ENCODE measurements at regions not wholly inside any gene's neighbourhood (a gene's known extent, or its start where the extent isn't known, plus 50 kb on each side); places are given as distances from the start of the nearest gene placed in this dataset.

DNA sequence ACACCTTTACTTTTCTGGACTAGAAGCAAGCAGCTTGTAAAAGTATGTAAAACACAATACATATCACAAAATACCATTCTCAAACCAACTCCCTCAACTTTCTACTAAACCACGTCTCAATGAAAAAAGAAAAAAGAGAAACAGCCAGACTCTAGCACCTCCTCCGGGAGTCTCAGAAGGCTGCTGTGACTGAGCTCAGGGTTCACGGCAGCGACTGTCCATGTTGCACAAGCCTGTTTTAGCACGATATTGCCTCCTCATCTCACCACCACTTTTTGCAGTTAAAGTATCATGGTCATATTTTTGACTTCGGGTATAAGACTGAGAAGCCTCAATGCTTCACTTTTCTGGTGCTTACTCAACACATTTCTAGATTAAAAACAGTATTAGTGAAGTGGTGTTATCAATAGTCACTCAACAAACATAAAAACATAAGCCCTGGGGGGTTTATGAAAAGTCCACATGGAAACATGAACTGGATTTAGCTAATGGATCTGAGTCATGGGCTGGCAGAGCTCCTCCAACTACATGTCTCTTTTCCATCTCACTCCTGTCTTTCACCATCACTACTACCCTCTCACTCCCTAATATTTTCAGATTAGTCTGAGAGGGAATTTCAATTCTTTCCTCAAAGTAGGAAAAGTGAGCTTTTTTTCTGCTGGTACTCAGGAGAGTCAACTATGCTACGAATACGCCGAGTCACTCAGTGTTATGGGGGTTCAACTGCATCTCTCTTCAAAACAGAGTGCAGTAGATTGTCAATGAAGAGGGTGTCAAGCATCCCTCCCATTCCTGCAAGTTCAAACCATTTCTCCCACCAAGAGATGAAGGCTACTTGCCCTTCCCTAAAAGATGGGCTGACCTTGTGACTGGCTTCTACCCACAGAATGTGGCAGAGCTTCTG lies 113.7 kb downstream of the OSR1 start:
- no peak for FAIRE-seq
- no peak for TF ChIP-seq CTCF (IDR thresholded peaks at IDR 0.05; ENCODE audit: insufficient read depth, missing control alignments)
- no peak for DNase-seq (ENCODE audit: insufficient read length, low spot score)

- FAIRE-seq (no peak), DNase-seq (ENCODE audit: insufficient read length, low spot score) (no peak)
- no peak for TF ChIP-seq CTCF (IDR thresholded peaks at IDR 0.05; ENCODE audit: insufficient read depth, missing control alignments)
Measured at GRCh38 chr2:19238440-19239060, 119.9 kb downstream of the OSR1 start.

GRCh38 chr2:19235308-19235707 lies 123.1 kb downstream of the OSR1 start:
- no peak for TF ChIP-seq CTCF (IDR thresholded peaks at IDR 0.05; ENCODE audit: insufficient read depth, missing control alignments)
- DNase-seq (ENCODE audit: insufficient read length, low spot score) (no peak), FAIRE-seq (no peak)

GRCh38 chr2:19232312-19232711 lies 126.1 kb downstream of the OSR1 start:
- no peak for DNase-seq (ENCODE audit: insufficient read length, low spot score)
- no peak for TF ChIP-seq CTCF (IDR thresholded peaks at IDR 0.05; ENCODE audit: insufficient read depth, missing control alignments)
- FAIRE-seq = no peak

DNA sequence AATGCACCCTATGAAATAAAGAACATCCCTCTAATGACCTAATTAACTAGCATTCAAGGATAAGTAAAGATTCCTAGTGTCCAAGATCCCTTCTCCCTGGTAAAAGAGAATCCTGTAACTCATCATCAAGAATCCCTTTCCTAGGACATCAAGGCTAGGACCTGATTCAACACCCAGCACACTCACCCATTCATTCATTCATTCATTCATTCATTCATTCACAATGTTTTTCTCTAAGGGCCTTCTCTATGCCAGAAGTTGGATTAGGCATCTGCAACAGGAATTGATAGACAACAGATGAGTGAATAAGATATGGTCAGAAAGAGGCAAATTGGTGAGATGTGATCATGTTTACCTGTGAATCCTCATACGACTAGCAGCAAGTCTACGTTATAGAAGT lies 126.8 kb downstream of the OSR1 start:
- no peak for TF ChIP-seq CTCF (IDR thresholded peaks at IDR 0.05; ENCODE audit: insufficient read depth, missing control alignments)
- FAIRE-seq = no peak
- no peak for DNase-seq (ENCODE audit: insufficient read length, low spot score)

DNA sequence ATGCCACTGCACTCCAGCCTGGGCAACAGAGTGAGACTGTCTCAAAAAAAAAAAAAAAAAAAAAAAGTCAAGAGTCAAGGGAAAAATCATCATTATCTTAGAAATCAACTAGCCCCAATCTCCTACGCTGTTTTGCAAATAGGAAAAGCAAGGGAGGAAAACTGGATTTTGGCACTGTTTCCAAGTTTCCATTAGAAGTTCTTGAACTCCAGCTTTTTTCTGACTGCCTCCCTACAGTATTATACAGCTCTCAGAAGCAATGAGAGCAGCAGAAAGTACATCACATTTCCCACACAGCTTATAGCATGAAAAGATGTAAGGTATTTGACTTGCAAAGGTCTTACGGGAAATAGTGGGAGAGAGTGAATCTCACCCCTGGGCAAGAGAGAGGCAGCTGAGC lies 127.8 kb downstream of the OSR1 start:
- no peak for DNase-seq (ENCODE audit: insufficient read length, low spot score)
- no peak for FAIRE-seq
- TF ChIP-seq CTCF (IDR thresholded peaks at IDR 0.05; ENCODE audit: insufficient read depth, missing control alignments) = no peak

- no peak for FAIRE-seq
- TF ChIP-seq CTCF (IDR thresholded peaks at IDR 0.05; ENCODE audit: insufficient read depth, missing control alignments) = peak; percentile 16
- DNase-seq (ENCODE audit: insufficient read length, low spot score) = no peak
Measured at GRCh38 chr2:19228715-19229114, 129.7 kb downstream of the OSR1 start.

Measured in D721Med (cell line).